GM18499 (cell line): ENCODE measurements at regions not wholly inside any gene's neighbourhood (a gene's known extent, or its start where the extent isn't known, plus 50 kb on each side); places are given as distances from the start of the nearest gene placed in this dataset.
"Not testable (repeated sequence)": the region's sequence is repeated elsewhere in the genome, so short reads cannot be mapped to it uniquely, and the experiment has no call there.

Experiments used
- ATAC-seq: cut with Tn5 transposase; IDR thresholded peaks from one replicate; pipeline ENCODE4 v1.9.1; 2021; ENCODE audit warnings: moderate number of reproducible peaks; ENCODE audit not compliant: insufficient read depth, unreplicated experiment

GRCh38 chr2:3116371-3116770 is 261.2 kb downstream of the EIPR1 start:
- no peak for ATAC-seq

- ATAC-seq, result no peak
These were observed 262.1 kb downstream of the EIPR1 start for GRCh38 chr2:3115301-3116042.

- ATAC-seq, result no peak
These were observed 263.0 kb downstream of the EIPR1 start for GRCh38 chr2:3114406-3115185.

GRCh38 chr2:3113769-3114168 is 263.8 kb downstream of the EIPR1 start:
- ATAC-seq, result no peak

- ATAC-seq, result no peak
These were observed 264.5 kb downstream of the EIPR1 start for GRCh38 chr2:3113122-3113521.

GRCh38 chr2:3112553-3112952 is 265.1 kb downstream of the EIPR1 start:
- ATAC-seq, result no peak

GRCh38 chr2:3112131-3112530 is 265.5 kb downstream of the EIPR1 start:
- ATAC-seq, result no peak

GRCh38 chr2:3110994-3111666 is 266.5 kb downstream of the EIPR1 start:
- no peak for ATAC-seq

GRCh38 chr2:3110555-3110954 is 267.1 kb downstream of the EIPR1 start:
- no peak for ATAC-seq

GRCh38 chr2:3108710-3109702 is 268.6 kb downstream of the EIPR1 start:
- no peak for ATAC-seq

- ATAC-seq, result no peak
These were observed 269.5 kb downstream of the EIPR1 start for GRCh38 chr2:3108105-3108504.

GRCh38 chr2:3107567-3107966 is 270.1 kb downstream of the EIPR1 start:
- ATAC-seq, result no peak

- ATAC-seq, result no peak
These were observed 271.6 kb downstream of the EIPR1 start for GRCh38 chr2:3105814-3106569.

GRCh38 chr2:3104958-3105813 is 272.4 kb downstream of the EIPR1 start:
- ATAC-seq, result not testable (repeated sequence)

GRCh38 chr2:3104261-3104660 is 273.4 kb downstream of the EIPR1 start:
- no peak for ATAC-seq

- no peak for ATAC-seq
These were observed 274.6 kb downstream of the EIPR1 start for GRCh38 chr2:3102922-3103569.

GRCh38 chr2:3102081-3102921 is 275.3 kb downstream of the EIPR1 start:
- ATAC-seq, result no peak
